HepG2 (cell line): ENCODE measurements at regions not wholly inside any gene's neighbourhood (a gene's known extent, or its start where the extent isn't known, plus 50 kb on each side); places are given as distances from the start of the nearest gene placed in this dataset.
A peak's percentile ranks its signal among the peaks of the same experiment; 100 is the strongest.

Source experiments
- ATAC-seq: fragments of 200-7000 bp; cut with Tn5 transposase; 3 replicates; pipeline ENCODE4 v1.9.1; 2020; ENCODE audit warnings: mild to moderate bottlenecking, moderate library complexity
- BruUV-seq: library from RNA; stranded (reverse); fragments of 400-500 nt; replicated peaks from 2 replicates; lab custom pipeline; 2021; lab: Mats Ljungman, UMichigan
- CTCF ChIA-PET: fragments of 300-600 bp; formaldehyde crosslinking; extraction: SDS; loops from one replicate; lab custom pipeline; 2021; ENCODE audit warnings: low total read pairs, inconsistent platforms, low intra/inter-chr PET ratio; lab: Yijun Ruan, JAX
- POLR2A ChIA-PET: fragments of 350-600 bp; sonication (Branson Sonifier 250); formaldehyde crosslinking; loops from one replicate; lab custom pipeline; 2020; ENCODE audit warnings: antibody characterized with exemption, inconsistent platforms; lab: Yijun Ruan, JAX
- DNase-seq: peaks from one replicate; pipeline ENCODE4 v3.0.0-alpha.2; 2015; ENCODE audit warnings: low spot score
- FAIRE-seq: peaks from 3 replicates; lab custom pipeline; 2011; peaks lifted over from hg19 to GRCh38; lab: Jason Lieb, UNC
- H2AFZ ChIP-seq: one replicate; pipeline ENCODE4 v1.6.1; 2011; ENCODE audit warnings: low read length, inconsistent platforms
- H3K27ac ChIP-seq: fragments of 300-600 bp; 3 replicates; pipeline ENCODE4 v1.8.0; 2011; ENCODE audit warnings: mixed run types, mild to moderate bottlenecking, mixed read lengths, low read length, inconsistent platforms; ENCODE audit not compliant: insufficient read depth; ENCODE audit errors: extremely low read length
- H3K27me3 ChIP-seq, 2 experiments: fragments of 200-600 bp in 1 of 2; 2 replicates in 1 of 2; 3 replicates in 1 of 2; pipeline versions ENCODE4 v1.6.0 to v1.8.0; 2011; ENCODE audit warnings: low read length in 2 of 2, mild to moderate bottlenecking in 2 of 2, moderate library complexity in 2 of 2, inconsistent platforms in 1 of 2; ENCODE audit not compliant: insufficient read depth in 2 of 2, control insufficient read depth in 1 of 2
- H3K36me3 ChIP-seq, 2 experiments: fragments of 200-600 bp in 1 of 2; replicated peaks in 1 of 2; 2 replicates in 1 of 2; 3 replicates in 1 of 2; pipeline versions ENCODE4 v1.5.1 to v1.8.0; 2011; ENCODE audit warnings: low read length in 2 of 2, inconsistent platforms in 1 of 2; ENCODE audit not compliant: insufficient read depth in 2 of 2, control insufficient read depth in 1 of 2
- H3K4me1 ChIP-seq: 2 replicates; pipeline ENCODE4 v1.5.1; 2012; ENCODE audit warnings: low read length, inconsistent platforms; ENCODE audit not compliant: insufficient read depth
- H3K4me2 ChIP-seq: 2 replicates; pipeline ENCODE4 v1.6.0; 2011; ENCODE audit warnings: low read depth, low read length, inconsistent platforms
- H3K4me3 ChIP-seq, 3 experiments: fragments of 200-600 bp in 1 of 3; sonication (generic), shearing (Covaris generic) in 1 of 3; replicated peaks in 1 of 3; 2 replicates each; pipeline ENCODE4 v1.5.1; 2011 to 2016; ENCODE audit warnings: low read length in 3 of 3, inconsistent platforms in 2 of 3, low read depth in 2 of 3, mild to moderate bottlenecking in 2 of 3, control low read depth in 1 of 3, mixed read lengths in 1 of 3; ENCODE audit not compliant: insufficient read depth in 1 of 3
- H3K79me2 ChIP-seq: one replicate; pipeline ENCODE4 v1.6.1; 2011; ENCODE audit warnings: low read length, inconsistent platforms; ENCODE audit not compliant: insufficient read depth
- H3K9ac ChIP-seq: 2 replicates; pipeline ENCODE4 v1.6.0; 2011; ENCODE audit warnings: mild to moderate bottlenecking, low read depth, low read length, inconsistent platforms; ENCODE audit not compliant: insufficient read depth
- H3K9me3 ChIP-seq: 2 replicates; pipeline ENCODE4 v1.5.1; 2012; ENCODE audit warnings: mild to moderate bottlenecking, low read length
- H4K20me1 ChIP-seq: 2 replicates; pipeline ENCODE4 v1.6.0; 2011; ENCODE audit warnings: inconsistent platforms, mild to moderate bottlenecking, low read length, moderate library complexity; ENCODE audit not compliant: insufficient read depth
- ARNT ChIP-seq: fragments of 450-650 bp; IDR thresholded peaks from 2 replicates; pipeline ENCODE4 v1.6.1; 2017
- MED8 ChIP-seq: sonication (generic); formaldehyde crosslinking; IDR thresholded peaks from 2 replicates; pipeline ENCODE4 v1.8.1; 2023; ENCODE audit warnings: mild to moderate bottlenecking, missing genetic modification reagents; ENCODE audit not compliant: insufficient replicate concordance
- MYPOP ChIP-seq: sonication (generic); formaldehyde crosslinking; IDR thresholded peaks from 2 replicates; pipeline ENCODE4 v1.8.1; 2023; ENCODE audit warnings: mild to moderate bottlenecking, moderate library complexity, missing genetic modification reagents
- YY1 ChIP-seq: IDR thresholded peaks from 2 replicates; pipeline ENCODE4 v1.6.1; 2011; ENCODE audit warnings: low read length, low read depth, moderate library complexity, mild to moderate bottlenecking; ENCODE audit not compliant: insufficient read depth, insufficient replicate concordance
- ZBTB1 ChIP-seq: sonication (generic); formaldehyde crosslinking; IDR thresholded peaks from 2 replicates; pipeline ENCODE4 v1.4.0; 2020; ENCODE audit warnings: missing genetic modification reagents, borderline replicate concordance
- ZNF12 ChIP-seq: sonication (generic); formaldehyde crosslinking; IDR thresholded peaks from 2 replicates; pipeline ENCODE4 v1.5.0; 2020; ENCODE audit warnings: missing genetic modification reagents
- ZNF317 ChIP-seq: sonication (generic); formaldehyde crosslinking; IDR thresholded peaks from 2 replicates; pipeline ENCODE4 v1.5.0; 2020; ENCODE audit warnings: mild to moderate bottlenecking, missing genetic modification reagents
- ZNF430 ChIP-seq: sonication (generic); formaldehyde crosslinking; IDR thresholded peaks from 2 replicates; pipeline ENCODE4 v1.9.0; 2021; ENCODE audit warnings: mild to moderate bottlenecking, missing genetic modification reagents
- WGBS: methylation state at CpG from one replicate; pipeline ENCODE4 v1.1.6; 2017; ENCODE audit warnings: low lambda C conversion rate; 5-methylcytosine and 5-hydroxymethylcytosine counted together
- in situ Hi-C: cut with HindIII; loops from 2 replicates; pipeline ENCODE4 v1.10.0; 2017; ENCODE audit warnings: low pct_unique_long_range_greater_than_20kb; ENCODE audit not compliant: extremely low pct_ligation_motif_present
- intact Hi-C: fragments of 100-400 bp; cut with micrococcal nuclease; formaldehyde crosslinking; loops from one replicate; pipeline ENCODE4 v1.10.0; 2022; ENCODE audit not compliant: unreplicated experiment

- DNase-seq (no peak), FAIRE-seq (no peak), ATAC-seq (no peak)
- ChIA-PET CTCF (no interaction called here), POLR2A (no interaction called here)
- BruUV-seq: no TSS peak
- no peaks in the 10 kb centered on the region for H4K20me1 ChIP-seq
- H3K9me3 ChIP-seq: no peaks in the 10 kb centered on the region
- no peak for TF ChIP-seq ARNT
- TF ChIP-seq MED8 (CRISPR knock-in tag): no peak
- no peak for TF ChIP-seq ZNF430 (CRISPR knock-in tag)
- TF ChIP-seq ZBTB1 (CRISPR knock-in tag): no peak
- H3K4me2 ChIP-seq: no peak overlapping the region
- H3K4me1 ChIP-seq: no peaks in the 10 kb centered on the region
- H2AFZ ChIP-seq: no peak overlapping the region
- in situ Hi-C loops: no loop called here
- no peaks in the 10 kb centered on the region for H3K79me2 ChIP-seq
- no peaks in the 10 kb centered on the region for H3K36me3 ChIP-seq
- 35% methylated on average over 9 of the region's 9 CpGs for WGBS
- H3K27ac ChIP-seq: no peak overlapping the region
- peaks cover 0 to 16% of the 10 kb centered on the region in 2 experiments; a peak in 2 of 5 replicates for H3K27me3 ChIP-seq
- intact Hi-C loops: no loop called here
- no peak overlapping the region for H3K4me3 ChIP-seq
- no peak overlapping the region for H3K9ac ChIP-seq
These were observed 283.8 kb upstream of the RGMA start for GRCh38 chr15:93372865-93373223.

GRCh38 chr15:93372208-93372864 lies 283.3 kb upstream of the RGMA start:
- Histone ChIP-seq H2AFZ (no peak overlapping the region), H3K79me2 (no peaks in the 10 kb centered on the region), H4K20me1 (no peaks in the 10 kb centered on the region), H3K27ac (no peak overlapping the region), H3K9ac (no peak overlapping the region), H3K4me3 (no peak overlapping the region), H3K4me1 (no peaks in the 10 kb centered on the region), H3K27me3 (peaks cover 0 to 16% of the 10 kb centered on the region in 2 experiments; a peak in 2 of 5 replicates), H3K36me3 (no peaks in the 10 kb centered on the region), H3K4me2 (no peak overlapping the region), H3K9me3 (no peaks in the 10 kb centered on the region)
- CTCF ChIA-PET: no interaction called here
- DNase-seq (no peak), FAIRE-seq (no peak), ATAC-seq (no peak)
- POLR2A ChIA-PET: no interaction called here
- in situ Hi-C loops: no loop called here
- no TSS peak for BruUV-seq
- TF ChIP-seq ZNF317 (0 out of 2 replicates have a peak, but pooled peaks have one; percentile 23), MYPOP (CRISPR knock-in tag) (no peak), ZNF12 (CRISPR knock-in tag) (peak; percentile 83), YY1 (no peak)
- 11% methylated on average over 11 of the region's 11 CpGs for WGBS
- intact Hi-C loops: no loop called here
